ENCODE measurements at regions not wholly inside any gene's neighbourhood (a gene's known extent, or its start where the extent isn't known, plus 50 kb on each side); places are given as distances from the start of the nearest gene placed in this dataset.

DNA sequence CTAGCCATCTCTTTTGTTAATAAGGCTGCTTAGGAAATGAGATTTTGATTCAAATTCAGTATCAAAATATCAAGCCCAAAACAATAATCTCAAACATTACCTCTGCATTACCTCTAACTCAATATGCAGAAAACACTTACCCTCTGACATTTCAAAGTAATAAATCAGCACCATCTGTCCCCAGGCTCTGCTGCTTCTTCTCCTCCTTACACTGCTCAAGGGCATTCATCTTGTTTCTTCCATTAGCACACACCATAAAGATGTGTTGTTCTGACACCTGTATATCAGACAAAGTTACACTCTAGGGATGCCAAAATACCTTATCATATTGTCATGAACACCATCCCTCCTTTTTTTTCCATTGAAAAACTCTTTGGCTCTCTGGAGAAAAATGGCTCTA lies 1630.3 kb downstream of the RPA4 start:
- no peaks in the 10 kb centered on the region for H3K9me1 ChIP-seq (ENCODE audit: control insufficient read depth, insufficient read depth, low read length)
- ATAC-seq (no peak), DNase-seq (ENCODE audit: extremely low read depth in 1 of 4, low spot score in 3 of 4) (no peak), FAIRE-seq (no peak)
- no peak overlapping the region for H2AFZ ChIP-seq (ENCODE audit: low read depth, low read length)
- no TSS peak for BruUV-seq (replicated peaks)
- in situ Hi-C loops (cut with MboI), result no loop called here
- CTCF ChIA-PET (ENCODE audit: low intra/inter-chr PET ratio), result no interaction called here
- H3K4me1 ChIP-seq (replicated peaks in 1 of 2; ENCODE audit: control insufficient read depth in 2 of 2, insufficient read depth in 2 of 2, low read length in 2 of 2), result no peaks in the 10 kb centered on the region
- H3K4me2 ChIP-seq (ENCODE audit: insufficient read depth, low read length), result no peak overlapping the region
- no peaks in the 10 kb centered on the region for H3K79me2 ChIP-seq (ENCODE audit: control insufficient read depth, insufficient read depth, low read length)
- H3K36me3 ChIP-seq (ENCODE audit: control insufficient read depth, insufficient read depth, low read length), result no peaks in the 10 kb centered on the region
- H3K9me3 ChIP-seq (replicated peaks; ENCODE audit: control insufficient read depth, insufficient read depth, low read depth, low read length), result no peaks in the 10 kb centered on the region
- POLR2A ChIA-PET, result no interaction called here
- intact Hi-C loops (cut with micrococcal nuclease), result no loop called here
- H3K27ac ChIP-seq (ENCODE audit: extremely low read depth, low read depth, low read length), result no peak overlapping the region
- no peaks in the 10 kb centered on the region for H3K27me3 ChIP-seq (ENCODE audit: control insufficient read depth in 2 of 2, insufficient read depth in 2 of 2, low read length in 2 of 2)
- no peaks in the 10 kb centered on the region for H4K20me1 ChIP-seq (replicated peaks; ENCODE audit: control insufficient read depth, insufficient read depth, low read length)
- no peak overlapping the region for H3K9ac ChIP-seq (ENCODE audit: insufficient read depth in 1 of 2, low read depth in 2 of 2, low read length in 2 of 2)
- no peak overlapping the region for H3K4me3 ChIP-seq
- TF ChIP-seq ADNP (tag; IDR thresholded peaks at IDR 0.05) (no peak), RAD21 (CRISPR knock-in tag; conservative IDR thresholded peaks at IDR 0.05 in 1 of 2, IDR thresholded peaks at IDR 0.05 in 1 of 2) (no peak), ZNF324 (CRISPR knock-in tag; IDR thresholded peaks at IDR 0.05) (no peak), ZC3H11A (IDR thresholded peaks at IDR 0.05; ENCODE audit: low read depth, low read length) (no peak), NFRKB (IDR thresholded peaks at IDR 0.05; ENCODE audit: low read depth) (no peak), NR2F6 (CRISPR knock-in tag; IDR thresholded peaks at IDR 0.05) (no peak), RAD51 (IDR thresholded peaks at IDR 0.05; ENCODE audit: borderline replicate concordance, low read depth) (no peak), ZNF282 (CRISPR knock-in tag; IDR thresholded peaks at IDR 0.05) (no peak)
- TF ChIP-seq, protein P1, sequence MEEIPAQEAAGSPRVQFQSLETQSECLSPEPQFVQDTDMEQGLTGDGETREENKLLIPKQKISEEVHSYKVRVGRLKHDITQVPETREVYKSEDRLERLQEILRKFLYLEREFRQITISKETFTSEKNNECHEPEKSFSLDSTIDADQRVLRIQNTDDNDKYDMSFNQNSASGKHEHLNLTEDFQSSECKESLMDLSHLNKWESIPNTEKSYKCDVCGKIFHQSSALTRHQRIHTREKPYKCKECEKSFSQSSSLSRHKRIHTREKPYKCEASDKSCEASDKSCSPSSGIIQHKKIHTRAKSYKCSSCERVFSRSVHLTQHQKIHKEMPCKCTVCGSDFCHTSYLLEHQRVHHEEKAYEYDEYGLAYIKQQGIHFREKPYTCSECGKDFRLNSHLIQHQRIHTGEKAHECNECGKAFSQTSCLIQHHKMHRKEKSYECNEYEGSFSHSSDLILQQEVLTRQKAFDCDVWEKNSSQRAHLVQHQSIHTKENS (CRISPR knock-in tag; IDR thresholded peaks at IDR 0.05), result no peak
- TF ChIP-seq, protein P2, sequence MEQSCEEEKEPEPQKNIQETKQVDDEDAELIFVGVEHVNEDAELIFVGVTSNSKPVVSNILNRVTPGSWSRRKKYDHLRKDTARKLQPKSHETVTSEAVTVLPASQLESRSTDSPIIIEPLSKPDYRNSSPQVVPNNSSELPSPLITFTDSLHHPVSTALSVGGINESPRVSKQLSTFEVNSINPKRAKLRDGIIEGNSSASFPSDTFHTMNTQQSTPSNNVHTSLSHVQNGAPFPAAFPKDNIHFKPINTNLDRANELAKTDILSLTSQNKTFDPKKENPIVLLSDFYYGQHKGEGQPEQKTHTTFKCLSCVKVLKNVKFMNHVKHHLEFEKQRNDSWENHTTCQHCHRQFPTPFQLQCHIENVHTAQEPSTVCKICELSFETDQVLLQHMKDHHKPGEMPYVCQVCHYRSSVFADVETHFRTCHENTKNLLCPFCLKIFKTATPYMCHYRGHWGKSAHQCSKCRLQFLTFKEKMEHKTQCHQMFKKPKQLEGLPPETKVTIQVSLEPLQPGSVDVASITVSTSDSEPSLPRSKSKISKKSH (CRISPR knock-in tag; IDR thresholded peaks at IDR 0.05), result no peak
- TF ChIP-seq, protein P3, sequence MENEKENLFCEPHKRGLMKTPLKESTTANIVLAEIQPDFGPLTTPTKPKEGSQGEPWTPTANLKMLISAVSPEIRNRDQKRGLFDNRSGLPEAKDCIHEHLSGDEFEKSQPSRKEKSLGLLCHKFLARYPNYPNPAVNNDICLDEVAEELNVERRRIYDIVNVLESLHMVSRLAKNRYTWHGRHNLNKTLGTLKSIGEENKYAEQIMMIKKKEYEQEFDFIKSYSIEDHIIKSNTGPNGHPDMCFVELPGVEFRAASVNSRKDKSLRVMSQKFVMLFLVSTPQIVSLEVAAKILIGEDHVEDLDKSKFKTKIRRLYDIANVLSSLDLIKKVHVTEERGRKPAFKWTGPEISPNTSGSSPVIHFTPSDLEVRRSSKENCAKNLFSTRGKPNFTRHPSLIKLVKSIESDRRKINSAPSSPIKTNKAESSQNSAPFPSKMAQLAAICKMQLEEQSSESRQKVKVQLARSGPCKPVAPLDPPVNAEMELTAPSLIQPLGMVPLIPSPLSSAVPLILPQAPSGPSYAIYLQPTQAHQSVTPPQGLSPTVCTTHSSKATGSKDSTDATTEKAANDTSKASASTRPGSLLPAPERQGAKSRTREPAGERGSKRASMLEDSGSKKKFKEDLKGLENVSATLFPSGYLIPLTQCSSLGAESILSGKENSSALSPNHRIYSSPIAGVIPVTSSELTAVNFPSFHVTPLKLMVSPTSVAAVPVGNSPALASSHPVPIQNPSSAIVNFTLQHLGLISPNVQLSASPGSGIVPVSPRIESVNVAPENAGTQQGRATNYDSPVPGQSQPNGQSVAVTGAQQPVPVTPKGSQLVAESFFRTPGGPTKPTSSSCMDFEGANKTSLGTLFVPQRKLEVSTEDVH (IDR thresholded peaks at IDR 0.05; ENCODE audit: low read depth, partially characterized antibody), result no peak
- TF ChIP-seq, protein P4, sequence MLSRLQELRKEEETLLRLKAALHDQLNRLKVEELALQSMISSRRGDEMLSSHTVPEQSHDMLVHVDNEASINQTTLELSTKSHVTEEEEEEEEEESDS (CRISPR knock-in tag; IDR thresholded peaks at IDR 0.05), result no peak
- TF ChIP-seq, protein P5, sequence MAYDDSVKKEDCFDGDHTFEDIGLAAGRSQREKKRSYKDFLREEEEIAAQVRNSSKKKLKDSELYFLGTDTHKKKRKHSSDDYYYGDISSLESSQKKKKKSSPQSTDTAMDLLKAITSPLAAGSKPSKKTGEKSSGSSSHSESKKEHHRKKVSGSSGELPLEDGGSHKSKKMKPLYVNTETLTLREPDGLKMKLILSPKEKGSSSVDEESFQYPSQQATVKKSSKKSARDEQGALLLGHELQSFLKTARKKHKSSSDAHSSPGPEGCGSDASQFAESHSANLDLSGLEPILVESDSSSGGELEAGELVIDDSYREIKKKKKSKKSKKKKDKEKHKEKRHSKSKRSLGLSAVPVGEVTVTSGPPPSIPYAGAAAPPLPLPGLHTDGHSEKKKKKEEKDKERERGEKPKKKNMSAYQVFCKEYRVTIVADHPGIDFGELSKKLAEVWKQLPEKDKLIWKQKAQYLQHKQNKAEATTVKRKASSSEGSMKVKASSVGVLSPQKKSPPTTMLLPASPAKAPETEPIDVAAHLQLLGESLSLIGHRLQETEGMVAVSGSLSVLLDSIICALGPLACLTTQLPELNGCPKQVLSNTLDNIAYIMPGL (CRISPR knock-in tag; IDR thresholded peaks at IDR 0.05), result no peak
- TF ChIP-seq, protein P6, sequence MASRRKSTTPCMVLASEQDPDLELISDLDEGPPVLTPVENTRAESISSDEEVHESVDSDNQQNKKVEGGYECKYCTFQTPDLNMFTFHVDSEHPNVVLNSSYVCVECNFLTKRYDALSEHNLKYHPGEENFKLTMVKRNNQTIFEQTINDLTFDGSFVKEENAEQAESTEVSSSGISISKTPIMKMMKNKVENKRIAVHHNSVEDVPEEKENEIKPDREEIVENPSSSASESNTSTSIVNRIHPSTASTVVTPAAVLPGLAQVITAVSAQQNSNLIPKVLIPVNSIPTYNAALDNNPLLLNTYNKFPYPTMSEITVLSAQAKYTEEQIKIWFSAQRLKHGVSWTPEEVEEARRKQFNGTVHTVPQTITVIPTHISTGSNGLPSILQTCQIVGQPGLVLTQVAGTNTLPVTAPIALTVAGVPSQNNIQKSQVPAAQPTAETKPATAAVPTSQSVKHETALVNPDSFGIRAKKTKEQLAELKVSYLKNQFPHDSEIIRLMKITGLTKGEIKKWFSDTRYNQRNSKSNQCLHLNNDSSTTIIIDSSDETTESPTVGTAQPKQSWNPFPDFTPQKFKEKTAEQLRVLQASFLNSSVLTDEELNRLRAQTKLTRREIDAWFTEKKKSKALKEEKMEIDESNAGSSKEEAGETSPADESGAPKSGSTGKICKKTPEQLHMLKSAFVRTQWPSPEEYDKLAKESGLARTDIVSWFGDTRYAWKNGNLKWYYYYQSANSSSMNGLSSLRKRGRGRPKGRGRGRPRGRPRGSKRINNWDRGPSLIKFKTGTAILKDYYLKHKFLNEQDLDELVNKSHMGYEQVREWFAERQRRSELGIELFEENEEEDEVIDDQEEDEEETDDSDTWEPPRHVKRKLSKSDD (conservative IDR thresholded peaks at IDR 0.05; ENCODE audit: low read length), result no peak
